Cardiac fibroblast (primary cell): ENCODE measurements at regions not wholly inside any gene's neighbourhood (a gene's known extent, or its start where the extent isn't known, plus 50 kb on each side); places are given as distances from the start of the nearest gene placed in this dataset.

ENCODE experiments used
- DNase-seq, 2 donors: peaks; one replicate each; pipeline versions ENCODE4 v3.0.0 to v3.0.0-alpha.2; 2010; ENCODE audit warnings: low read depth in 2 of 2
- H3K4me3 ChIP-seq, 2 donors: replicated peaks in 1 of 2; 1 replicate in 1 of 2; 2 replicates in 1 of 2; pipeline ENCODE4 v1.5.1; 2011; ENCODE audit warnings: low read depth in 2 of 2, low read length in 2 of 2, mild to moderate bottlenecking in 2 of 2, moderate library complexity in 1 of 2
- CTCF ChIP-seq: IDR thresholded peaks from one replicate; pipeline ENCODE4 v1.5.1; 2011; ENCODE audit warnings: low read depth, mild to moderate bottlenecking, low read length, inconsistent platforms

DNA sequence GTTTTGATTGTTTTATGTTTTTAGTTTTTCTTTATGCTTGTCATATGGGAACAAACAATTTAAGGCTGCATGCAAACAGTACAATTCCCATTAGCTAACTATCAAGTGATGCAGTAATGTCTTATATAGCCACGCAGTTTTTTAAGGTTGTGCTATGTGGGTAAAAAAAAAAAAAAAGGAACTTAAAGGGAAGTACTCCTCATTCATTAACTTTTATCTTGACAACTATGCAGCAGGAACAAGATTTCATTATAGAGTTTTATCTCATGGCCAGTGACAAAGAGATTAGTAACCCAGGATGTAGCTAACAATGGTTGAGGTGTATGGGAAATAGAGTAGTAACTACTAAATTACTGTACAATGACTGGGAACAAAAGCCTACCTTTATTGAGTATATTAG, 1008.2 kb upstream of the CDH9 start:
- no peak for TF ChIP-seq CTCF
- no peak overlapping the region for H3K4me3 ChIP-seq
- no peak for DNase-seq

DNA sequence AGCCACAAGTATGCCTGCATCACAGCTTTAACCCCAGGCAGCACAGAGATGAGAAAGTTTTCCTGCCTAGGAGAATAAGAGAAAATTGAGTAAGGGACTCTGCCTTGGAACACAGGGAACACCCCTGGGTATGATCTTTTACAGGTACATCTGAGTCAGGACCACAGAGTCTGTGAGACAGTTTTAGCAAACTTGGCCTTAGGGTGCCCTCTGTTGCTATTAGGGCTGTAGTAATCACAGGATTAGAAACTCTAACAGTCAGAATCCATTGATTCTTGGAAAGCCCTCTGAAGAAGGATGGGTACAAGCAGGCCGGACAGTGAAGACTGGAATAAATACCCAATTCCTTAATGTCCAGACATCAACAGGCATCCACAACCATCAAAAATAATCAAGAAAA, 989.5 kb upstream of the CDH9 start:
- TF ChIP-seq CTCF, result no peak
- H3K4me3 ChIP-seq, result no peak overlapping the region
- DNase-seq, result no peak

DNA sequence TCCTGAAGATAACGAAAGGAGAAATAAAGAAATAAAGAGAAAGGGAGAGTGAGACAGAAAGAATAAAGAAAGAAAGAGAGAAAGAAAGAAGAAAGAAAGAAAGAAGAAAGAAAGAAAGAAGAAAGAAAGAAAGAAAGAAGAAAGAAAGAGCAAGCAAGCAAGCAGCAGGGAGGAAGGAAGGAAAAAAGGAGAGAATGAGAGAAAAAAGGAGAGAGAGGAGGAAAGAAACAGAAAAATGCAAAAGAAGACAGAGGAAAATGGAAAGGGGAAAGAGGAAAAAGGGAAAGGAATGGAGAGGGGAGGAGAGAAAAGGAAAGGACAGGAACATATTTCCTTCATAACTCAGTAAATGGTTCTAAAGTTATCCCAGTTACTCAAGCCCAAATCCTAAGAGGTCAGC, 978.8 kb upstream of the CDH9 start:
- no peak overlapping the region for H3K4me3 ChIP-seq
- no peak for TF ChIP-seq CTCF
- DNase-seq, result no peak

GRCh38 chr5:28014779-28015178, 976.4 kb upstream of the CDH9 start:
- no peak overlapping the region for H3K4me3 ChIP-seq
- peak; percentile 42 for TF ChIP-seq CTCF
- DNase-seq, result peak; percentile 14 to 23

DNA sequence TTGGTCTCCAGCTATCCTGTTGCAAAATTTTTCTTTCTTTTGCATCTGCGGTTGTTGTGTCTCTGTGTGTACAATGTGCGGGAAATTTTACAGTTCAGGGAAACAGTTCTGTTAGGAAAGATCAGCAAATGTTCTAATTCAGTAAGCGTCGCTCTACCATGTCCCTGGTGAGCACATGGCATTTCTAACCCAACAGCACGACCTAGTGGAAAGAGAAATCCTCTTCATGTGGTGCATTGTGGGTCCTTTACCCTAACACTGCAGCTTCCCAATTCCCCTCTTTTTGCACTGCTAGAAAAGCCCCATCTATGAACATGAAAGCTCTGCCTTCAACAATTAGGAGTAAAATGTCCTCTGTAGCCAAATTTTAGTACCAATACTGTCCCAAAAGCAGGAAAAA, 974.2 kb upstream of the CDH9 start:
- TF ChIP-seq CTCF, result no peak
- H3K4me3 ChIP-seq, result no peak overlapping the region

GRCh38 chr5:28009576-28009975, 971.2 kb upstream of the CDH9 start:
- no peak for DNase-seq
- no peak overlapping the region for H3K4me3 ChIP-seq
- no peak for TF ChIP-seq CTCF

More for the DNA sequence above, 974.2 kb upstream of the CDH9 start:
- DNase-seq, result peak in 1 of 2 donors; percentile 2

- DNase-seq, result no peak
- no peak for TF ChIP-seq CTCF
- no peak overlapping the region for H3K4me3 ChIP-seq
Observed at GRCh38 chr5:27996665-27997064, 958.3 kb upstream of the CDH9 start.
